Erythroblast (primary cell): ENCODE measurements at regions not wholly inside any gene's neighbourhood (a gene's known extent, or its start where the extent isn't known, plus 50 kb on each side); places are given as distances from the start of the nearest gene placed in this dataset.

Source experiments
- GATA1 ChIP-seq: IDR thresholded peaks from 2 replicates; pipeline ENCODE4 v1.6.1; 2011; ENCODE audit warnings: low read depth, mild to moderate bottlenecking, control low read depth, low read length, moderate library complexity
- POLR2A ChIP-seq: IDR thresholded peaks from 2 replicates; pipeline ENCODE4 v1.6.1; 2011; ENCODE audit warnings: mild to moderate bottlenecking, low read length

DNA sequence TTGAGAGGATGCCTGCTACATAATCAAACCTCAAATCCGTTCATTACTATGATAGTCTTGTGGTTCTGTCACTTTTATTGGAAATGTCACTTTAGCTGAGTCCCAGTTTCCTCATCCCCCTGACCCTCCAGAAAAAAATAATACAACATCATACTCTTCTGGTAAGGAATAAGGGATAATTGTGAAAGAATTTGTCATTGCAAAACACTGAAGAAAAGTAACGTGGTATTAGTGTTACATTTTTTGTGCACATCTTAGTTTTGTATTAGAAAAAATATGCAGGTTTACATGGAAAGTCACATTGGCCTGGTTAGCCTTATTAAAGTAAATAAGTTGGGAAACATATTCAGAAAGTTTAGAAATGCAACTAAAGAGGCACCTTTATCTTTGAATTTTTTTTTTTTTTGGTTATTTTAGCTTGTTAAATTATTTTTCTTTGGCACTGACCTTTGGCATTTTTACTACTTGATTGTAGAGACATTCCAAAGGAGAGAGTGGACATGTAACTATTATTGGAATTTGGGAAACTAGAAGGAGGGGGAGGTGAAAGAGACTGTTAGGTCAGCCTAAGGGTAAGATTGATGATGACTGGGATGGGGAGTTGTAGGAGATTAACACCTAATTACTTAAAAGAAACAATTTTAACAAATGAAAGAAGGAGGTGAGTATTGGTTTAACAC, 462.2 kb upstream of the RARB start:
- TF ChIP-seq POLR2A (no peak), GATA1 (no peak)
